Lung (tissue), 11 donors: ENCODE measurements at regions not wholly inside any gene's neighbourhood (a gene's known extent, or its start where the extent isn't known, plus 50 kb on each side); places are given as distances from the start of the nearest gene placed in this dataset.

Experiments used
- ATAC-seq: fragments of 200-7000 bp; cut with Tn5 transposase; one replicate; pipeline ENCODE4 v1.9.1; 2020; ENCODE audit warnings: moderate number of reproducible peaks; ENCODE audit not compliant: insufficient read depth, low FRiP score
- DNase-seq, 3 donors: peaks; one replicate each; pipeline ENCODE4 v3.0.0-alpha.2; 2013 to 2017
- H3K27ac ChIP-seq, 2 donors: one replicate each; pipeline ENCODE4 v1.5.1; 2013; ENCODE audit warnings: mild to moderate bottlenecking in 2 of 2, moderate library complexity in 2 of 2, control low read depth in 1 of 2, inconsistent platforms in 1 of 2, low read depth in 1 of 2, low read length in 1 of 2
- H3K27me3 ChIP-seq, 3 donors: one replicate each; pipeline ENCODE4 v1.5.1; 2013; ENCODE audit warnings: low read length in 2 of 3; ENCODE audit not compliant: control insufficient read depth in 3 of 3, insufficient read depth in 3 of 3
- H3K36me3 ChIP-seq, 4 donors: one replicate each; pipeline ENCODE4 v1.5.1; 2013; ENCODE audit warnings: low read length in 4 of 4, mild to moderate bottlenecking in 1 of 4, moderate library complexity in 1 of 4; ENCODE audit not compliant: control insufficient read depth in 4 of 4, insufficient read depth in 4 of 4
- H3K4me1 ChIP-seq, 5 donors: one replicate each; pipeline ENCODE4 v1.5.1; 2013; ENCODE audit warnings: low read length in 5 of 5, mild to moderate bottlenecking in 2 of 5, moderate library complexity in 1 of 5; ENCODE audit not compliant: control insufficient read depth in 5 of 5, insufficient read depth in 5 of 5
- H3K4me3 ChIP-seq: one replicate; pipeline ENCODE4 v1.5.1; 2013; ENCODE audit warnings: mild to moderate bottlenecking, control low read depth, moderate library complexity
- H3K9ac ChIP-seq, 2 donors: one replicate each; pipeline ENCODE4 v1.5.1; 2013; ENCODE audit warnings: low read length in 2 of 2, control low read depth in 1 of 2; ENCODE audit not compliant: insufficient read depth in 1 of 2
- H3K9me3 ChIP-seq, 4 donors: one replicate each; pipeline ENCODE4 v1.5.1; 2013; ENCODE audit warnings: low read length in 3 of 4, mild to moderate bottlenecking in 1 of 4, moderate library complexity in 1 of 4; ENCODE audit not compliant: control insufficient read depth in 4 of 4, insufficient read depth in 3 of 4
- WGBS, 2 donors: extraction: QIAGEN DNeasy Blood & Tissue Kit; methylation state at CpG; one replicate each; pipeline ENCODE4 v1.1.7; 2013; 5-methylcytosine and 5-hydroxymethylcytosine counted together
- TF ChIP-seq, protein P1 (sequence below): IDR thresholded peaks from 2 replicates; pipeline ENCODE4 v1.5.1; 2012; ENCODE audit warnings: mild to moderate bottlenecking; ENCODE audit errors: control extremely low read depth, extremely low read depth
- donor health status: control.
- donor health status: control.
- donor health status: Bipolar disorder and iron deficiency.
- donor health status: healthy.
- donor health status: DM: yes; HTN: yes; CAD: no.

DNA sequence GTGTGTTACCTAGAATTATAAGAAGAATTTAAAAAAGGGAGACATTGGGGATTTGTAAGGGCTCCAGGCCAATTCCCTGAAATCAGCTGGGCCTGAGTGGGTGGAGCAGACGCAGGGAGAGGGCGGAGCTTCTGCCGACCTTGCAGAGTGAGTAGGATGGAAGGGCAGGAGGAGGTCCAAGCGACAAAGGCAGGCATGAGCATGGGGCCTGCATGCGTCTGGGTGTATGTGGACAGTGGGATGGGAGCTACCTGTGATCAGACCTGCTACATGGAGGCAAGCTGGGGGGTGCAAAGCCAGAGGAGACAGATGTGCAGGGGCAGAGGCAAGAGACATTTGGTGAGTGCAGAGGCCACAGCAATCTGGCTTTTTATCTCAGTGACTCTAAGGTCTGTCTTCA is 105.3 kb upstream of the OLIG2 start:
- no peak for ATAC-seq
- Histone ChIP-seq H3K4me1 (peaks cover 0 to 28% (median 0%) of the 10 kb centered on the region in 5 donors), H3K9me3 (peaks cover 0 to 6% (median 0%) of the 10 kb centered on the region in 4 donors), H3K27ac (no peak overlapping the region), H3K27me3 (no peaks in the 10 kb centered on the region), H3K36me3 (no peaks in the 10 kb centered on the region), H3K4me3 (no peak overlapping the region), H3K9ac (no peak overlapping the region)
- TF ChIP-seq, protein P1, sequence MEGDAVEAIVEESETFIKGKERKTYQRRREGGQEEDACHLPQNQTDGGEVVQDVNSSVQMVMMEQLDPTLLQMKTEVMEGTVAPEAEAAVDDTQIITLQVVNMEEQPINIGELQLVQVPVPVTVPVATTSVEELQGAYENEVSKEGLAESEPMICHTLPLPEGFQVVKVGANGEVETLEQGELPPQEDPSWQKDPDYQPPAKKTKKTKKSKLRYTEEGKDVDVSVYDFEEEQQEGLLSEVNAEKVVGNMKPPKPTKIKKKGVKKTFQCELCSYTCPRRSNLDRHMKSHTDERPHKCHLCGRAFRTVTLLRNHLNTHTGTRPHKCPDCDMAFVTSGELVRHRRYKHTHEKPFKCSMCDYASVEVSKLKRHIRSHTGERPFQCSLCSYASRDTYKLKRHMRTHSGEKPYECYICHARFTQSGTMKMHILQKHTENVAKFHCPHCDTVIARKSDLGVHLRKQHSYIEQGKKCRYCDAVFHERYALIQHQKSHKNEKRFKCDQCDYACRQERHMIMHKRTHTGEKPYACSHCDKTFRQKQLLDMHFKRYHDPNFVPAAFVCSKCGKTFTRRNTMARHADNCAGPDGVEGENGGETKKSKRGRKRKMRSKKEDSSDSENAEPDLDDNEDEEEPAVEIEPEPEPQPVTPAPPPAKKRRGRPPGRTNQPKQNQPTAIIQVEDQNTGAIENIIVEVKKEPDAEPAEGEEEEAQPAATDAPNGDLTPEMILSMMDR = no peak
- DNase-seq = no peak
- 82 to 89% methylated on average over 5 of the region's 5 CpGs for WGBS, 2 donors

GRCh38 chr21:32921632-32922230 is 104.0 kb upstream of the OLIG2 start:
- no peak overlapping the region for H3K4me3 ChIP-seq
- WGBS, 2 donors = 82 to 87% methylated on average over 7 of the region's 7 CpGs

DNA sequence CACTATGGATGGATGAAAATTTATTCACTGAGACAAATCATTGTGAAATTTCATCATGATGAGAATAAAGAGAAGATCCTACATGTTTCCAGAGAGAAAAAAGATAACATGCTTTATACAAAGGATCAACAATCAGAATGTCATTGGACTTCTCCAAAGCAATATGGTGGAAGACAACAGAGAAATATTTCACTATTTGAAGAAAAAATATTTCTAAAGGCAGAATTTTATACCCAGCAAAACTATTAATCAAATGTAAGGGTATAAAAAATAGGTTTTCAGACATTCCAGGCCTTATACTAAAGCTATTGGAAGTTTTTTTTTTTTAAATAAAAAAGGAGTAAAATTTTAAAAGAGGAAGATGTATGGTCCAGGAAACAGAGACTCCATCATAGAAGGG is 100.6 kb upstream of the OLIG2 start:
- DNase-seq (no peak), ATAC-seq (no peak)
- H3K9ac ChIP-seq = no peak overlapping the region
- TF ChIP-seq, protein P1 = no peak
- no peaks in the 10 kb centered on the region for H3K4me1 ChIP-seq
- no peaks in the 10 kb centered on the region for H3K36me3 ChIP-seq
- no peak overlapping the region for H3K27ac ChIP-seq
- no peak overlapping the region for H3K4me3 ChIP-seq
- H3K27me3 ChIP-seq = no peaks in the 10 kb centered on the region
- H3K9me3 ChIP-seq = peaks cover 0 to 5% (median 2%) of the 10 kb centered on the region in 4 donors

More at GRCh38 chr21:32921632-32922230, 104.0 kb upstream of the OLIG2 start:
- H3K9ac ChIP-seq = no peak overlapping the region
- no peaks in the 10 kb centered on the region for H3K27me3 ChIP-seq
- peaks cover 0 to 5% (median 2%) of the 10 kb centered on the region in 4 donors for H3K9me3 ChIP-seq
- TF ChIP-seq, protein P1 = no peak
- no peak overlapping the region for H3K27ac ChIP-seq
- no peak for DNase-seq
- H3K36me3 ChIP-seq = no peaks in the 10 kb centered on the region
- no peak for ATAC-seq
- peaks cover 0 to 27% (median 0%) of the 10 kb centered on the region in 5 donors for H3K4me1 ChIP-seq

DNA sequence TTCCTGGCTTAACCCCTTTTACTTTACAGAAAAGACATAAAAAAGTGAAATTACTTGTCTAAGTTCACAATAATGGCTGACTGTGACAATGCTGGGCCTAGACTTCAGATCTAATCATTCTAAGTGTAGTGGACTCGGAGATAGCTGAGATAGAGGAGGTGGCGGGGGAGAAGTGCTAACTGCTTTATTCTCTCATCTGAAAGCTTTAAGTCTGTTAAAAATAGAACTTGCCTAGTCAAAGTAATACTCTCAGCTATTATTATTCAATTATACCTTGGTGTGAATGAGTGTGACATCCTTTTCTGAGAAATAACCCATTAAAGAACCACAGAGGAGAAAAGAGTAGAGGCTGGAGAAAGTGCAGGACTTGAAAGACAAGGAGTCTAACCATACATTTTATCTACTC is 96.1 kb upstream of the OLIG2 start:
- TF ChIP-seq, protein P1 = no peak
- Histone ChIP-seq H3K4me1 (peaks cover 0 to 15% (median 0%) of the 10 kb centered on the region in 5 donors), H3K27ac (no peak overlapping the region), H3K27me3 (no peaks in the 10 kb centered on the region), H3K9ac (no peak overlapping the region), H3K9me3 (peaks cover 0 to 5% (median 2%) of the 10 kb centered on the region in 4 donors), H3K36me3 (no peaks in the 10 kb centered on the region), H3K4me3 (no peak overlapping the region)
- DNase-seq (no peak), ATAC-seq (no peak)
- WGBS, 2 donors = 82 to 96% methylated on average over 2 of the region's 2 CpGs
